Activated T-helper 2 cell treated with anti-CD3 and anti-CD28 coated beads, Interferon-gamma antibody, Interleukin-2, Interleukin-4, amounts not matched to agents 10 μg/mL and 5 μg/mL and 100 μg/mL, durations not matched to agents 14 hours and 24 hours and 36 hours (primary cell): ENCODE measurements at regions not wholly inside any gene's neighbourhood (a gene's known extent, or its start where the extent isn't known, plus 50 kb on each side); places are given as distances from the start of the nearest gene placed in this dataset.

Source experiments
- DNase-seq: peaks from one replicate; pipeline ENCODE4 v3.0.0; 2021; ENCODE audit warnings: low spot score
- H3K27ac Mint-ChIP-seq: one replicate; pipeline ENCODE4 v1.8.0; 2021; ENCODE audit warnings: mixed read lengths
- H3K27me3 Mint-ChIP-seq: one replicate; pipeline ENCODE4 v1.8.0; 2021; ENCODE audit warnings: low read depth, mixed read lengths
- H3K36me3 Mint-ChIP-seq: one replicate; pipeline ENCODE4 v1.8.0; 2021; ENCODE audit warnings: low read depth, mixed read lengths
- H3K4me1 Mint-ChIP-seq: one replicate; pipeline ENCODE4 v1.8.0; 2021; ENCODE audit warnings: low read depth, mixed read lengths
- H3K4me3 Mint-ChIP-seq: one replicate; pipeline ENCODE4 v1.8.0; 2021; ENCODE audit warnings: low read depth, mild to moderate bottlenecking, moderate library complexity, mixed read lengths
- H3K9me3 Mint-ChIP-seq: one replicate; pipeline ENCODE4 v1.8.0; 2021; ENCODE audit warnings: mixed read lengths
- intact Hi-C: fragments of 100-400 bp; cut with micrococcal nuclease; formaldehyde crosslinking; loops from one replicate; pipeline ENCODE4 v1.15.1; 2023

DNA sequence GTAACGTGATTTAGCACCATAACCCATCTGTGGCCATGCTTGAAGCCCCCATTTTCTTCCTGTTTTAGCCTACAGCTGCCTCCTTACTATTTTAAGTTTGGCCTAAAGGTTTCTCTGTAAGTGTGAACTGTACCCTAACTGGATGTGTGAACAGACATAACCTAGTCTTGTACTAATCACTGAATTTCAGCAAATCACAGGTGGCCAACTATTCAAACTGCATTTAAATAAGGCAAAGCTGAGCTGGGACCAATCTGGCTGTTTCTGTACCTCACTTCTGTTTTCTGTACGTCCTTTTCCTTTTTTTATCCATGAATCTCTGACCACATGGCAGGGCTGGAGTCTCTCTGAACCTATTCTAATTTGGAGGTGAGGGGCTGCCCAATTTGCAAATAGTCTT is 452.7 kb upstream of the HS6ST1 start:
- Mint-ChIP-seq H3K4me3 (no peak overlapping the region), H3K36me3 (no peaks in the 10 kb centered on the region), H3K4me1 (no peaks in the 10 kb centered on the region), H3K9me3 (no peaks in the 10 kb centered on the region), H3K27ac (no peak overlapping the region), H3K27me3 (no peaks in the 10 kb centered on the region)
- DNase-seq, result no peak
- intact Hi-C loops, result no loop called here

DNA sequence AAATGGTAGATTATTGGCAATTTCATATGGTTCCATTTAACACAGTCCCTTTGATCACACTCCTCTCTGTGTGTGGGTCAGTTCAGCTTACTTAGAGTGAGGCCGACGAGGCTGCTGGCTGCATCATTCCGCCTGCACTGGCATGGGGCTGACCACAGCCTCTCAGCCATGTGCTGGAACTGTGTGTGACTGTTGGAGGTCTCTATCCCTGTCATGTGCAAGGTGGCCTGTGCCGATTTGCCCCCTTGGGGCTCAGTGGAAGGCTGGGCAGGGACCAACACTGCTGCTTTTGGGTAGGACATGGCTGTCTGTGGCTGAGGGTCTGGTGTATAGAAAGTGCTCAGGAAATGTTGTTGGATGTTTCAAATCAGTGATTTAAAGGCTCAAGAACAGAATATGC is 454.0 kb upstream of the HS6ST1 start:
- Mint-ChIP-seq H3K27me3 (no peaks in the 10 kb centered on the region), H3K4me3 (no peak overlapping the region), H3K9me3 (no peaks in the 10 kb centered on the region), H3K36me3 (no peaks in the 10 kb centered on the region), H3K27ac (no peak overlapping the region), H3K4me1 (no peaks in the 10 kb centered on the region)
- intact Hi-C loops, result no loop called here
- DNase-seq, result no peak

DNA sequence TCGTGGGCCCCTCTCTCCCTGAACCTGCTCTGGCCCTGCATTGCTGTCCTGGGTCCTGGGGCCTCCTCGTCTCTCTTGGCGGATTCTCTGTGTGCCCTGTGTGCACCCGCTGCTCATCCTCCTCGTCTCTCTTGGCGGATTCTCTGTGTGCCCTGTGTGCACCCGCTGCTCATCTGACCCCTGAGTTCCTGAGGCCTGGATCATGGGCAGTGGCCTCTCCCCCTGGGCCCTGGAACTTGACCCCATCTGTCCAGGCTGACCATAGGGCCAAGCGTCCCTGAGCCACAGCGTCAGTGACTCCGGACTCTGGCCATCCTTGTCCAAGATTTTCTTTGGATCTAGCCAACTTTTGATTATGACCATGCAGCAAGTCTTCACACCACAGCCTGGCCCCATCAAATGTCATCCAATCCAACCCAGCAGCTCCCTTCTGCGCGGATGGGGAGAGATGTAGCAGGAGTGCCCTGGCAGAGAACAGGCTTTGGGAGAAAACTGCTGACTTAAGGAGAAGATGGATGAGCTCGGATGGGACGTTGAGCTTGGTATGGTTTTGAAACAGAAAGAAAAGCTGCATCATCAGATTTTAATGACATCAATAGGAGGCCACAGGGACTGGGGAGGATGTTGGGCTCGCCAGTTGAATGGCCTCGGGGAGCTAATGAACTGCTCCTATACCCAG is 455.1 kb upstream of the HS6ST1 start:
- Mint-ChIP-seq H3K4me1 (no peaks in the 10 kb centered on the region), H3K4me3 (no peak overlapping the region), H3K9me3 (no peaks in the 10 kb centered on the region), H3K36me3 (no peaks in the 10 kb centered on the region), H3K27ac (no peak overlapping the region), H3K27me3 (no peaks in the 10 kb centered on the region)
- DNase-seq, result no peak
- intact Hi-C loops, result no loop called here

DNA sequence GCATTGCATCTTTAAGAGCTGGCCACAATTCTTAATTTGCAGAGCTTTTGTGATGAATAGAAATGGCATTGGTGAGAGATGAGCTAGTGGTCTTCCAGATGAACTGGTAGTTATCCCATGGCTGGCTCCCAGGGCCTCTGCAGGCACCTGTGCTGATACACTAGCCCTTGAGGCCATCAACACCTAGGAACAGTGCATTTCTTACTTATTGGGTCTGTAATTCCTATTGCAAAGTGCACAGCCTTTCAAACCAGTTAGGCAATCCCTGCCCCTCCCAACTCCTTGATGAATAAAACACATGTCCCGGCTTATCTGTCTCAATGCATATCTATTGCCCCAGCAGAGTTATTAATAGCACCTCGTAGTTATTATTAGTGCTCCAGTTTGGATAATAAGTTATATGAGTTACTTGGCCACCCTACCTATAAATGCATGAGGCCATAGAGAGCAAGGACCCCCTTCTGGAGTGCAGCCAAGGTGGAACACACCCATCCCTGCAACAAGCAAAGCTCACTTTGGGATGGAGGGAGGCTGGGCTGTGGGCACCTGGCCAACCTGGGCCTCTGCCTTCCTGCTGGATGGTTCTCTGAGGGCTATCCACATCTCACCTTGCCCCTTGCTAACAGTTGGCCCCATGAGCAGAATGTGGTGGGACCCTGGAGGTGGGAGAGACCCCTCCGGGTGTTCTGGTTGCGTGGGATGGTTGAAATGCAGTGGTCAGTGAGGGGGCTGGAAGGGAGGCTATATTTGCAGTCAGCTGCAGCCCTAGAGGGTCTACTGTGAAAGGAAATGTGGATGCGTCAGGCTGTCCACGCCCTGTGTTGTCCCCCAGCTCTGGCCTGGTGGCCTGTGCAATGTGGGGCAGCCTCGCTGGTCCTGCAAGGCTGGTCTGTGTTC is 455.9 kb upstream of the HS6ST1 start:
- no peaks in the 10 kb centered on the region for H3K4me1 Mint-ChIP-seq
- no peaks in the 10 kb centered on the region for H3K27me3 Mint-ChIP-seq
- intact Hi-C loops, result no loop called here
- DNase-seq, result no peak
- H3K9me3 Mint-ChIP-seq, result no peaks in the 10 kb centered on the region
- no peaks in the 10 kb centered on the region for H3K36me3 Mint-ChIP-seq
- no peak overlapping the region for H3K27ac Mint-ChIP-seq
- H3K4me3 Mint-ChIP-seq, result no peak overlapping the region

DNA sequence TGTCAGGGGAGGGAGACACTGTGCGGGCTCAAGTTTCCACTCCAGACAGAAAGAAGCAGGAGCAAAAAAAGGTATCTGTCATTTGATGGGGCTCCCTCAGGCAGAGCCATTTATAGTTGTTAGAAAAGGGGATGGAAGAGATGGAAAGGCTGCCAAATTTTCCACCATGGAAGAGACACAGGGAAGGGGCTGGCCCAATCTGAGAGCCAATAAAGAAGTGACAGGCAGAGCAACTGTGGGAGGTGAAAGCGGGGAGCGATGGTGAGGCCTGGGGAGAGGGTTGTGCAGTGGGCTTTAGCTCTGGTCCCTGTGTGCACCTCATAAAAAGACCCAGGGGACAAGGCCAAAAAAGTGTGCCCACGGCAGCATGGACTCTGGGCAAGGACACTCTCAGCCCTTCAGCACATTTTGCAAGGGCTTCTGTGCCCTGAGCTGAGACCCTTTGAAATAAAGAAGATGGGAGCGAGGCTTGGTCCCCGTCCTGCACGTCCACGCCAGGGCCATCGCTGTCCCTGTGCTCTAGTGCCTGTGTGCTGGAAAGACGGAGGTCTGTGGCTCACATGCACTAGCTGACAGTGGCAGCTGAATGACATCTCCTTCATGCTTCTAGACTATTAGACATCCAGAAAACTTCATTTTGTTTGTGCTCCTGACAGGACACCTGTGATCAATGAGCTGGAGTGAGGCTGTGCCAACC is 456.7 kb upstream of the HS6ST1 start:
- Mint-ChIP-seq H3K36me3 (no peaks in the 10 kb centered on the region), H3K4me3 (no peak overlapping the region), H3K9me3 (no peaks in the 10 kb centered on the region), H3K4me1 (no peaks in the 10 kb centered on the region), H3K27me3 (no peaks in the 10 kb centered on the region), H3K27ac (no peak overlapping the region)
- DNase-seq, result no peak
- intact Hi-C loops, result no loop called here

DNA sequence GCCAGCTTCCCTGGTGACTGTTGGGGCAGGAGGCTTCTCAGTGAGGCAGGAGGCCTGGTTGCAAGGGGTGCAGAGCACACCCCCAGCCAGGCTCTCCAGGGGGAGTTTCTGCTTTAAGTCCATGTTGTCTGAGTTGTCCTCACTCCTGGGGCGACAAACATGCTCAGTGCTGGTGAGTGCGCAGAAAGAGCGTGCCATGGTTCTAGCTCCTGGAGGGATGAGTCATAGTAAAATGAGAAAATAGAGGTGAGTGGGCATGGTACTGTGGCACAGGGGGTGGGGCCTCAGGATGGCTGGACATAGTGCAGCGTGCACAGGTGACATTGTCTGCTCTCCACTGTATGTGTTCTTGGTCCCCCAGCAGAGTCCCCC is 457.2 kb upstream of the HS6ST1 start:
- DNase-seq, result no peak
- Mint-ChIP-seq H3K36me3 (no peaks in the 10 kb centered on the region), H3K27ac (no peak overlapping the region), H3K4me1 (no peaks in the 10 kb centered on the region), H3K4me3 (no peak overlapping the region), H3K27me3 (no peaks in the 10 kb centered on the region), H3K9me3 (no peaks in the 10 kb centered on the region)
- intact Hi-C loops, result no loop called here

DNA sequence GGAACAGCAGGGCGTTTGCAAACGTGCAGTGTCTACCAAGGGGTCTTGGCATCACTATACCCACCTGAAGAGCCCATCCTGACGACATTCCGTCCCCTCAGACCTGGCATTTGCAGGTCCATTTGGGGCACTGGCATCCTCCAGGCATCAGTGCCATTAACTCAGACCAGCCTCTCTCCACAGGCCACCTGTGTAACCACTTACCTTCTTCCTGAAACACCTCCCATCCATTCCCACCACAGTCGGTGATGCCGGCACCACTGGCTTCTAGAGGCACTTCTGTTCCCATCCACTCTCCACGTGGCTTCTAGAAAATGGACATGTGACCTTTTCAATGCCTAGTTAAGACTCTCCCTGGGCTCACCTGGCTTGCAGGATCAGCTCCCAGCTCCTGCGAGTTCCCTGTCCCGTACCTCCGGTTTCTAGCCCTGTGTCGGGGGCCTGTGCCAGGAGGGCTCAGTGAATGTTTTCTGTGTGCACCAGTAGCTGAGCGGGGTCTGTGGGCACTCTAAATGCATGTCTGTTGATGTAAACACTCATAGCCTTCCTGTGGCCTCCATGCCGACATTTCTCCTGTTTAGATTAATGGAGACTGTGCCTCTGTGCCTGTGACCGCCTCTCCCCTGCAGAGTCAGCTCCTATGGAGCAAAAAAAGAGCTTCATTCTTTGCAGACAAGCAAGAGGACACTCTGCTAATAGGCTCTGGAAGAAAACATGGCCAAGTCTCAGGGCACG is 458.0 kb upstream of the HS6ST1 start:
- no peaks in the 10 kb centered on the region for H3K27me3 Mint-ChIP-seq
- H3K4me1 Mint-ChIP-seq, result no peaks in the 10 kb centered on the region
- no peaks in the 10 kb centered on the region for H3K9me3 Mint-ChIP-seq
- no peak overlapping the region for H3K4me3 Mint-ChIP-seq
- H3K36me3 Mint-ChIP-seq, result no peaks in the 10 kb centered on the region
- DNase-seq, result no peak
- intact Hi-C loops, result no loop called here
- H3K27ac Mint-ChIP-seq, result no peak overlapping the region

DNA sequence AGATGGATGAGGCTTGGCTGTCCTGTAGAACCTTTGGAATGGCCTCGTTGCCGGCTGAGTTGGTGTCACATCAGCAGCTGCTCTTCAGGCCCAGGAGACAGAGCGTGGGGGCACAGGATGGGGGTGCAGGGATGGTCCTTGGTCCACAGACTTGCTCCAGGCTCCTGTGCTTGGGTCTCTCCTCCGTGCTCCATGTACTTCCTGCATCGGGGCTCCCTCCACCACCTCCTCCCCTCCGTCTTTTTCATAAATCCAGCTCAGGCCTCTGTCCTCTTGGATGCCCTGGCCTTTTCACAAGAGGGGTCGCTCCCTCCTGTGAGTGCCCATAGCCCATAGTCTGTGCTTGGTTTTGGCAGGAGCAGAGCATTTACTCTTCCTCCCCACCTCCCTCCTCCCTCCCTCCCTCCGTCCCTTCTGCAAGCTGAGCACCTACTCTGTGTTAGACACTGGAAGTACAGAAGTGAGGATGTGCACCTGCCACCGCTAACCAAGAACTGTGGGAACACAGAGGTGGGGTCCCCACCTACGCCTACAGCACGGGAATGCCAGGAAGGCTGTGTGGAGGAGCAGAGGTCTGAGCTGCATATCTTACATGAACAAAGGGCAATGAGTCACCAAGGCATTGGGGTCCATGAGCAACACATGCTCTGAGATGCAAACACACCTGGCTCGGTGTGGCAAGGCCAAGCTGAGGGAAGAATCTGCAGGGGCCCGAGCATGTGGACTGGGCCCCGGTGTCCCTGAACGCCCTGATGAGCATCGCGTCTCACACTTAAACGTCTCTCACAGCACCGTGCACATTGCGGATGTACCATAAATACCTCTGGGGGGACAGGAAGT is 458.7 kb upstream of the HS6ST1 start:
- no peaks in the 10 kb centered on the region for H3K4me1 Mint-ChIP-seq
- H3K36me3 Mint-ChIP-seq, result no peaks in the 10 kb centered on the region
- H3K9me3 Mint-ChIP-seq, result no peaks in the 10 kb centered on the region
- no peak for DNase-seq
- H3K27me3 Mint-ChIP-seq, result no peaks in the 10 kb centered on the region
- H3K4me3 Mint-ChIP-seq, result no peak overlapping the region
- H3K27ac Mint-ChIP-seq, result no peak overlapping the region
- intact Hi-C loops, result no loop called here

DNA sequence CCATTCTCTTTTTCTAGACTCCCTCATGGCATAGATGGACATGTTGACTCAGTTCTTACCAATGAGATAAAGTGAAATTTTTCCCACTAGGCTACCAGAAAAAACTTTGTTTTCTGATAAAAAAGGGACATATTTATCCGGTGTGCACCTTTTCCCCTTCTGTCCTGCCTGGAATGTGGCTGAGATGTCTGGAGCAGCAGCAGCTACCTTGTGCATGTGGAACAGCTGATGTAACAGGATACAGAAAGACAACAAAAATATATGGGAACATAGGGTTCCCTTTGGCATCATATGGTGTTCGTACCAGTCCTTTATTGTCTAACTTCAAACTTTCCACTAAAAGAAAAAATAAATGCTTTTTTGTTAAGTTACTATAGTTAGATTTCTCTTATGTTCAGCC is 460.2 kb upstream of the HS6ST1 start:
- Mint-ChIP-seq H3K4me3 (no peak overlapping the region), H3K9me3 (no peaks in the 10 kb centered on the region), H3K36me3 (no peaks in the 10 kb centered on the region), H3K4me1 (no peaks in the 10 kb centered on the region), H3K27me3 (no peaks in the 10 kb centered on the region), H3K27ac (no peak overlapping the region)
- intact Hi-C loops, result no loop called here
- DNase-seq, result no peak

DNA sequence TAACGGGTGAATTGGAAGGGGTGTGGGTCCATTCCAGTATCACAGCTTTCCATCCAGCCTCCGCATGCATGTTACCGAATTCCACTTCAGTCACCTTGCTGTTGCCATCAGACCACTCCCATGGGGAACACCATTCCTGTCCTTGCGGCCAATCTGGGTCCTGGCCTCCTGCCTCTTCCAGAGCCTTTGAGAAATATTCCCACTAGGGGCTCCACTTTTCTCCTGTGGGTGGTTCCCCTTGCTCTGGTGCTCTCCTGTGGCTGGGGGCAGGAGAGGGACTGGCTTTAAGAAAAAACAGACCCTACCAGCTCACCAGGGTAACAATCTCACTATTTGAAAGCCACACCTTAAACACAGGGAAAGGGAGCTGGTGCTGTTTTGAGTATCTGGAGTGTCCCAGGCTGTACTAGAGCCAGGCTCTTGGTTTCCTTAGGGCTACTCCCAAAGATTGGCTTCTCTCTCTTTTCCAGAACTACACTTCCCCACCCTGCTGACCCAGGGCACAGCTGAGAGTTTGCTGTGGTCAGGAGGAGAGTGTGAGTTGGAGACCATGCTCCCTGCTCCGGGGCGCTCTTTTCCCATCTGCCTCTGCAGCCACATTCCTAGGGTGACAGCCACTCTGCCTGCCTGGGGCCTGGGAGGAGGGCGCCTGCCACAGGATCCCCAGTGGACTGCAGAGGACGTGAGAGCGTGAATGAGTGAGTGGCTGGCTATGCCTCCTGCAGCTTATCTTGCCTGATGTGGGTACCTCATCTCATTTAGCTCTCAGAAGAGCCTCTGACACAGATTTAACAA is 460.8 kb upstream of the HS6ST1 start:
- H3K4me3 Mint-ChIP-seq, result no peak overlapping the region
- intact Hi-C loops, result no loop called here
- H3K27ac Mint-ChIP-seq, result no peak overlapping the region
- no peak for DNase-seq
- no peaks in the 10 kb centered on the region for H3K36me3 Mint-ChIP-seq
- H3K27me3 Mint-ChIP-seq, result no peaks in the 10 kb centered on the region
- no peaks in the 10 kb centered on the region for H3K9me3 Mint-ChIP-seq
- no peaks in the 10 kb centered on the region for H3K4me1 Mint-ChIP-seq

DNA sequence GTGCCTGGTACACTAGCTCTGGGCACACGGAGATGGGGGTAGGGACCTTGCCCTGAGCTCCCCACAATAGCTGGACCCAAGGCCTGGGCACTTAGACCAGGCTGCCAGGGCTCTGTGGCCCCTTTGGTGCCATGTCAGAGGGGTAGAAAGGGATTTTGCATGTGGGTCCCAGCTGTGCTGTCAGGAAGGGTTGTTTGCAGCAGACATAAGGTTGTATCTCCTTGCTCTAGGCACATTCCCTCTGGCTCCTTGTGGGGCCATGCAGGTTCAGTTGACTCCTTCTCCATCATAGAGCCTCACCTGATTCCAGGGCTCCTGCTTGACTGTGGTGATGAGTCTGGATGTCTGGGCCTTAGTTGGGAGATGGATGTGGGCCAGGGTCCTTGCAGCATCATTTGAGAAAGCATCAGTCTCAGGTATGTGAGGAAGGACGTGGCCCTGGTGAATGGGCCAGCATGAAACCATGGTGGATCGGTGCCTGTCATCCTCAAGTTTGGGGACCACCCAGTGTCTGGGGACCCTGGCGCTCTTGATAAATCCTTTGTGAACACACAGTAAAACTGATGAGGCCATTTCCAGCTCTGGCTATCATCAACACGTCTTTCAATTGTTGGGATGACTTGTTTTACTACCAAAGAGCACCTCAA is 461.9 kb upstream of the HS6ST1 start:
- H3K36me3 Mint-ChIP-seq, result no peaks in the 10 kb centered on the region
- no peaks in the 10 kb centered on the region for H3K4me1 Mint-ChIP-seq
- no peak overlapping the region for H3K4me3 Mint-ChIP-seq
- DNase-seq, result no peak
- no peaks in the 10 kb centered on the region for H3K27me3 Mint-ChIP-seq
- H3K9me3 Mint-ChIP-seq, result no peaks in the 10 kb centered on the region
- no peak overlapping the region for H3K27ac Mint-ChIP-seq
- intact Hi-C loops, result no loop called here
